ENCODE measurements at regions not wholly inside any gene's neighbourhood (a gene's known extent, or its start where the extent isn't known, plus 50 kb on each side); places are given as distances from the start of the nearest gene placed in this dataset.

DNA sequence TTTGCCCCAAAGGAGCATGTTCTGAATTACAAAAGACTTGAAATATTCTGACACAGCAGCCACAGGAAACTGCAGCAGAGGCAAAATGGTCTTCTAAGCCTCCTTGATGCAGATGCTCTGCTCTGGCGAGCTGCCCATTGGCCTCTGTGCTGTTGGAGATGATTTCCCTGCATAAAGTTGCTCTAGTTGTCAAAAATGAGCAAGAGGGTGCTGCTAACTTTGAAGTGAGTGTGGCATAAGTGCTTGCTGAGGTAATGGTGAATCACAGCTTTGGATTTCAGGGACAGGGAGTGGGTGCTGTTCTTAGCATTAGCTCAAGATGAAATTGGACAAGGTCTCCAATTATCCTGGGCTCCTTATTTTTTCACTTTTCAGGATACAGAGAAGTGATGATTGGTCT lies 435.4 kb downstream of the TMEM135 start:
- no peak for TF ChIP-seq CTCF (IDR thresholded peaks at IDR 0.05)
- no peak for TF ChIP-seq POLR2A (IDR thresholded peaks at IDR 0.05)

Measured in lower leg skin (tissue), 3 donors.